ENCODE measurements at regions not wholly inside any gene's neighbourhood (a gene's known extent, or its start where the extent isn't known, plus 50 kb on each side); places are given as distances from the start of the nearest gene placed in this dataset.

DNA sequence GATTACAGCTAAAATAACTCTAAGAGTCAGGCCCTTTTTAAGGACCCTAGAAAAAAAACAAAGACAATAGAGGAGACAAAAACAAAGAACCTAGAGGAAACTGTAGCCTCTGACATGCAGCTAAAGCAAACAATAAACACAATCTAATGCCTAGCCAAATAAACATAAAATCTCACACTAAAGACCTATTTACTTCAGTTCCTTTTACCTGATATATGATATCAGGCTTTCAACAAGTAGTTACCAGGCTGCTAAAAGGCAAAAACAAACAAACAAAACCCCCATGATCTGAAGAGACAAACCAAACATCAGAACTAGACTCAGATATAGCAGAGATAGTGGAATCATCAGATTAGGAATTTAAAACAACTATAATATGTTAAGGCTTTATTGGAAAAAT is 226.5 kb upstream of the POU5F2 start:
- no peak for DNase-seq (ENCODE audit: unreplicated experiment)
- Mint-ChIP-seq H3K9me3 (ENCODE audit: unreplicated experiment) (peaks cover 7% of the 10 kb centered on the region), H3K4me3 (ENCODE audit: unreplicated experiment) (no peak overlapping the region), H3K27ac (ENCODE audit: low read depth, unreplicated experiment) (no peak overlapping the region), H3K27me3 (ENCODE audit: insufficient read depth, unreplicated experiment) (no peaks in the 10 kb centered on the region), H3K36me3 (ENCODE audit: insufficient read depth, unreplicated experiment) (peaks cover 7% of the 10 kb centered on the region), H3K4me1 (ENCODE audit: insufficient read depth, unreplicated experiment) (no peaks in the 10 kb centered on the region)
- TF ChIP-seq, protein P1, sequence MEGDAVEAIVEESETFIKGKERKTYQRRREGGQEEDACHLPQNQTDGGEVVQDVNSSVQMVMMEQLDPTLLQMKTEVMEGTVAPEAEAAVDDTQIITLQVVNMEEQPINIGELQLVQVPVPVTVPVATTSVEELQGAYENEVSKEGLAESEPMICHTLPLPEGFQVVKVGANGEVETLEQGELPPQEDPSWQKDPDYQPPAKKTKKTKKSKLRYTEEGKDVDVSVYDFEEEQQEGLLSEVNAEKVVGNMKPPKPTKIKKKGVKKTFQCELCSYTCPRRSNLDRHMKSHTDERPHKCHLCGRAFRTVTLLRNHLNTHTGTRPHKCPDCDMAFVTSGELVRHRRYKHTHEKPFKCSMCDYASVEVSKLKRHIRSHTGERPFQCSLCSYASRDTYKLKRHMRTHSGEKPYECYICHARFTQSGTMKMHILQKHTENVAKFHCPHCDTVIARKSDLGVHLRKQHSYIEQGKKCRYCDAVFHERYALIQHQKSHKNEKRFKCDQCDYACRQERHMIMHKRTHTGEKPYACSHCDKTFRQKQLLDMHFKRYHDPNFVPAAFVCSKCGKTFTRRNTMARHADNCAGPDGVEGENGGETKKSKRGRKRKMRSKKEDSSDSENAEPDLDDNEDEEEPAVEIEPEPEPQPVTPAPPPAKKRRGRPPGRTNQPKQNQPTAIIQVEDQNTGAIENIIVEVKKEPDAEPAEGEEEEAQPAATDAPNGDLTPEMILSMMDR (IDR thresholded peaks at IDR 0.05; ENCODE audit: unreplicated experiment), result no peak
- intact Hi-C loops (cut with micrococcal nuclease), result loop anchor here (2.0 kb wide), 1 partner anchor 195 kb away; no protein-coding TSS in a partner anchor
- BruUV-seq (replicated peaks), result no TSS peak
- CTCF ChIA-PET, result no interaction called here
- POLR2A ChIA-PET, result no interaction called here

DNA sequence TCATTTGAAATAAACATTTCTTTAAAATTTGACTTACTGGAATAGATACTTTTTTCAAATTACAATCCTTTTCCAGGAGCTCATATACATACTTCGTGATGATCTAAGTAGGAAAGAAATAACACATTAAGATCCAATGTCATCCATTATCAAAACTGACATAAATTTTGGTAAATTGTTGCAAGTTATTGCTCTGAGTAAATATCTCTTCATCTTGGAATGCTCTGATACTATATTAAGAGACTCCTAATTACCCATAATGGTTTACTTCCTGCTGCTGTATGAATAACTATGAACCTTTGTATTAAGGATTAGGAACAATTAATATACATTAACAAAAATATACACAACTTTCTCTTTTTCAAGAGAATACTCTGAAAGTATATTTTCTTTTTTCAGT is 223.0 kb upstream of the POU5F2 start:
- H3K27me3 Mint-ChIP-seq (ENCODE audit: insufficient read depth, unreplicated experiment), result no peaks in the 10 kb centered on the region
- CTCF ChIA-PET, result no interaction called here
- intact Hi-C loops (cut with micrococcal nuclease), result no loop called here

DNA sequence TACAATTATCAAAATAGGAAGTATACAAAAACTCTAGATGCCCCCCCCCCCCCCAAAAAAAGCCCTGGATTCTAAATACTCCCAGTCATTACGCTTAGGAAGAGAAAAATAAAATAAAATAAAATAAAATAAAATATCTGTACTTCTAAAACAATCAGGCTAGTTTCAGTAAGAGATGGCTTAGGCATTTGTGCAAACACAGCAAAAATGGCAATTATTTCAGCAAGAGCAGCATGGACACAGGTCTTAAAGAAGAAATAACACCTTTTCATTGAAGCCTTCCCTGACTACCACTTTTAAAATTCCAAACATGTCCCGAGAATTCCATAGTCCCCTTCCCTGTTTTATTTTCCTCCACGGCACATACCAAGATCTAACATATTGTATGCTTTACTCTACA is 218.6 kb upstream of the POU5F2 start:
- CTCF ChIA-PET, result interaction anchor here (0.7 kb wide), 1 partner anchor 56 kb away, joined by 4 read pairs; no protein-coding TSS in a partner anchor
- TF ChIP-seq, protein P1 (IDR thresholded peaks at IDR 0.05; ENCODE audit: unreplicated experiment), result no peak
- Mint-ChIP-seq H3K4me1 (ENCODE audit: insufficient read depth, unreplicated experiment) (no peaks in the 10 kb centered on the region), H3K27ac (ENCODE audit: low read depth, unreplicated experiment) (no peak overlapping the region), H3K4me3 (ENCODE audit: unreplicated experiment) (no peak overlapping the region), H3K36me3 (ENCODE audit: insufficient read depth, unreplicated experiment) (no peaks in the 10 kb centered on the region), H3K9me3 (ENCODE audit: unreplicated experiment) (no peaks in the 10 kb centered on the region), H3K27me3 (ENCODE audit: insufficient read depth, unreplicated experiment) (no peaks in the 10 kb centered on the region)
- DNase-seq (ENCODE audit: unreplicated experiment), result no peak
- BruUV-seq (replicated peaks), result no TSS peak
- intact Hi-C loops (cut with micrococcal nuclease), result no loop called here
- POLR2A ChIA-PET, result no interaction called here

More for the DNA sequence above, 223.0 kb upstream of the POU5F2 start:
- Mint-ChIP-seq H3K4me3 (ENCODE audit: unreplicated experiment) (no peak overlapping the region), H3K27ac (ENCODE audit: low read depth, unreplicated experiment) (no peak overlapping the region), H3K36me3 (ENCODE audit: insufficient read depth, unreplicated experiment) (peaks cover 7% of the 10 kb centered on the region), H3K4me1 (ENCODE audit: insufficient read depth, unreplicated experiment) (no peaks in the 10 kb centered on the region), H3K9me3 (ENCODE audit: unreplicated experiment) (peaks cover 7% of the 10 kb centered on the region)
- TF ChIP-seq, protein P1 (IDR thresholded peaks at IDR 0.05; ENCODE audit: unreplicated experiment), result no peak
- no peak for DNase-seq (ENCODE audit: unreplicated experiment)
- POLR2A ChIA-PET, result no interaction called here
- no TSS peak for BruUV-seq (replicated peaks)

DNA sequence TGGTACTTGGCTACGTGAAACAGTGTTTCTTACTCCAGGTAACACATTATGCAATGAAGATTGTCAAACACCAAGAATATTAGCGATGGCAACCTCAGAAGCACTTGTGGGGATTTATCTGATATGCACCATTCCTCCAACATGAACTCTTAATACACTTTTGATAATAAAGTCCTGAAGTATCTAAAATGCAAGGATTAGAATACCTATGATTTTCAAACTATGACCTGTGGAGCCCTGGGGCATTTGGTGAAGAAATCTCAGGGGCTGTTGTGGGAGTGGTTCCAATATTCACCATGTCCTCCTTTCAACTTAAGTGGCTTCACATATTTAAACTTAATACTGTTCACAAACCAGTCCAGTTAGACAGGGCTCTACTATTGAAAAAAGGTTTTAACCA is 214.6 kb upstream of the POU5F2 start:
- Mint-ChIP-seq H3K4me3 (ENCODE audit: unreplicated experiment) (no peak overlapping the region), H3K9me3 (ENCODE audit: unreplicated experiment) (no peaks in the 10 kb centered on the region), H3K36me3 (ENCODE audit: insufficient read depth, unreplicated experiment) (peaks cover 12% of the 10 kb centered on the region), H3K4me1 (ENCODE audit: insufficient read depth, unreplicated experiment) (no peaks in the 10 kb centered on the region), H3K27me3 (ENCODE audit: insufficient read depth, unreplicated experiment) (no peaks in the 10 kb centered on the region), H3K27ac (ENCODE audit: low read depth, unreplicated experiment) (no peak overlapping the region)
- intact Hi-C loops (cut with micrococcal nuclease), result no loop called here
- ChIA-PET POLR2A (no interaction called here), CTCF (no interaction called here)
- no TSS peak for BruUV-seq (replicated peaks)
- TF ChIP-seq, protein P1 (IDR thresholded peaks at IDR 0.05; ENCODE audit: unreplicated experiment), result no peak
- DNase-seq (ENCODE audit: unreplicated experiment), result no peak

All from MCF 10A (cell line).